ENCODE measurements at regions not wholly inside any gene's neighbourhood (a gene's known extent, or its start where the extent isn't known, plus 50 kb on each side); places are given as distances from the start of the nearest gene placed in this dataset.

GRCh38 chr16:85448557-85449190 lies 164.4 kb upstream of the GSE1 start (continued):
- TF ChIP-seq, protein P1, sequence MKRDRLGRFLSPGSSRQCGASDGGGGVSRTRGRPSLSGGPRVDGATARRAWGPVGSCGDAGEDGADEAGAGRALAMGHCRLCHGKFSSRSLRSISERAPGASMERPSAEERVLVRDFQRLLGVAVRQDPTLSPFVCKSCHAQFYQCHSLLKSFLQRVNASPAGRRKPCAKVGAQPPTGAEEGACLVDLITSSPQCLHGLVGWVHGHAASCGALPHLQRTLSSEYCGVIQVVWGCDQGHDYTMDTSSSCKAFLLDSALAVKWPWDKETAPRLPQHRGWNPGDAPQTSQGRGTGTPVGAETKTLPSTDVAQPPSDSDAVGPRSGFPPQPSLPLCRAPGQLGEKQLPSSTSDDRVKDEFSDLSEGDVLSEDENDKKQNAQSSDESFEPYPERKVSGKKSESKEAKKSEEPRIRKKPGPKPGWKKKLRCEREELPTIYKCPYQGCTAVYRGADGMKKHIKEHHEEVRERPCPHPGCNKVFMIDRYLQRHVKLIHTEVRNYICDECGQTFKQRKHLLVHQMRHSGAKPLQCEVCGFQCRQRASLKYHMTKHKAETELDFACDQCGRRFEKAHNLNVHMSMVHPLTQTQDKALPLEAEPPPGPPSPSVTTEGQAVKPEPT (CRISPR knock-in tag; IDR thresholded peaks at IDR 0.05; ENCODE audit: low read depth) = peak; percentile 86
- TF ChIP-seq ZFP62 (CRISPR knock-in tag; IDR thresholded peaks at IDR 0.05) (peak; percentile 88; the same call in 1 of the 2 replicates), THAP7 (CRISPR knock-in tag; IDR thresholded peaks at IDR 0.05) (no peak), ZNF567 (CRISPR knock-in tag; IDR thresholded peaks at IDR 0.05; ENCODE audit: borderline replicate concordance) (peak; percentile 82; the same call in 1 of the 2 replicates), ZNF264 (CRISPR knock-in tag; IDR thresholded peaks at IDR 0.05) (peak; percentile 94), KAT2B (IDR thresholded peaks at IDR 0.05; ENCODE audit: borderline replicate concordance, low read depth, low read length) (no peak), EEA1 (CRISPR knock-in tag; IDR thresholded peaks at IDR 0.05; ENCODE audit: borderline replicate concordance) (peak; percentile 22; the same call in 1 of the 2 replicates), ZNF574 (CRISPR knock-in tag; IDR thresholded peaks at IDR 0.05) (peak; percentile 86), MIER3 (CRISPR knock-in tag; IDR thresholded peaks at IDR 0.05; ENCODE audit: borderline replicate concordance) (peak; percentile 83; the same call in 1 of the 2 replicates), LBX2 (CRISPR knock-in tag; IDR thresholded peaks at IDR 0.05; ENCODE audit: borderline replicate concordance) (peak; percentile 63; the same call in 1 of the 2 replicates), NR2F2 (IDR thresholded peaks at IDR 0.05; ENCODE audit: borderline replicate concordance, low read depth) (no peak), CBX1 (IDR thresholded peaks at IDR 0.05; ENCODE audit: low read depth) (no peak), RFX5 (IDR thresholded peaks at IDR 0.05; ENCODE audit: low read depth, low read length) (no peak), SNRNP70 (IDR thresholded peaks at IDR 0.05; ENCODE audit: low read depth, low read length) (no peak), GMEB1 (CRISPR knock-in tag; IDR thresholded peaks at IDR 0.05; ENCODE audit: borderline replicate concordance) (no peak), ZNF782 (CRISPR knock-in tag; IDR thresholded peaks at IDR 0.05; ENCODE audit: borderline replicate concordance) (no peak), STAG1 (CRISPR knock-in tag; IDR thresholded peaks at IDR 0.05) (peak; percentile 46), ZEB1 (IDR thresholded peaks at IDR 0.05; ENCODE audit: insufficient replicate concordance, low read depth) (peak; percentile 86), ZNF83 (CRISPR knock-in tag; IDR thresholded peaks at IDR 0.05; ENCODE audit: borderline replicate concordance) (peak; percentile 78), ZNF737 (CRISPR knock-in tag; IDR thresholded peaks at IDR 0.05; ENCODE audit: borderline replicate concordance) (0 out of 2 replicates have a peak, but pooled peaks have one; percentile 89)
- TF ChIP-seq, protein P2, sequence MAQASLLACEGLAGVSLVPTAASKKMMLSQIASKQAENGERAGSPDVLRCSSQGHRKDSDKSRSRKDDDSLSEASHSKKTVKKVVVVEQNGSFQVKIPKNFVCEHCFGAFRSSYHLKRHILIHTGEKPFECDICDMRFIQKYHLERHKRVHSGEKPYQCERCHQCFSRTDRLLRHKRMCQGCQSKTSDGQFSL (CRISPR knock-in tag; IDR thresholded peaks at IDR 0.05) = peak; percentile 89
- TF ChIP-seq, protein P3, sequence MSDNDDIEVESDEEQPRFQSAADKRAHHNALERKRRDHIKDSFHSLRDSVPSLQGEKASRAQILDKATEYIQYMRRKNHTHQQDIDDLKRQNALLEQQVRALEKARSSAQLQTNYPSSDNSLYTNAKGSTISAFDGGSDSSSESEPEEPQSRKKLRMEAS (IDR thresholded peaks at IDR 0.05) = peak; percentile 98
